G401 (cell line): ENCODE measurements at regions not wholly inside any gene's neighbourhood (a gene's known extent, or its start where the extent isn't known, plus 50 kb on each side); places are given as distances from the start of the nearest gene placed in this dataset.
"Not testable (repeated sequence)": the region's sequence is repeated elsewhere in the genome, so short reads cannot be mapped to it uniquely, and the experiment has no call there.

ENCODE experiments used
- DNase-seq: peaks from one replicate; pipeline ENCODE4 v3.0.0-alpha.2; 2015; ENCODE audit warnings: low spot score
- in situ Hi-C: cut with HindIII; loops from 2 replicates; pipeline ENCODE4 v1.10.0; 2016; ENCODE audit warnings: low sequenced_read_pairs, mixed read lengths

DNA sequence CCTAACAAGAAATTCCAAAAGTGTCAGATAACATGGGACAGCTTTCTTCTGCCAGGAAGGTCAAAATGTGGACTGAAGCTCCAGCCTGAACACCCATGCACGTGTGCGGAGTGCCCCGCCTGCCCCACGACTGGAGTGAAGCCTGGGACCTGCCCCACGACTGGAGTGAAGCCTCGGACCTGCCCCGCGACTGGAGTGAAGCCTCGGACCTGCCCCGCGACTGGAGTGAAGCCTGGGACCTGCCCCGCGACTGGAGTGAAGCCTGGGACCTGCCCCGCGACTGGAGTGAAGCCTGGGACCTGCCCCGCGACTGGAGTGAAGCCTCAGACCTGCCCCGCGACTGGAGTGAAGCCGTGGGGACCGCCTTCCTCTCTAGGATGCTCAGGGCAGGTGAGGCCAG lies 61.4 kb upstream of the ACTRT2 start:
- in situ Hi-C loops, DNase-seq: not testable (repeated sequence)

DNA sequence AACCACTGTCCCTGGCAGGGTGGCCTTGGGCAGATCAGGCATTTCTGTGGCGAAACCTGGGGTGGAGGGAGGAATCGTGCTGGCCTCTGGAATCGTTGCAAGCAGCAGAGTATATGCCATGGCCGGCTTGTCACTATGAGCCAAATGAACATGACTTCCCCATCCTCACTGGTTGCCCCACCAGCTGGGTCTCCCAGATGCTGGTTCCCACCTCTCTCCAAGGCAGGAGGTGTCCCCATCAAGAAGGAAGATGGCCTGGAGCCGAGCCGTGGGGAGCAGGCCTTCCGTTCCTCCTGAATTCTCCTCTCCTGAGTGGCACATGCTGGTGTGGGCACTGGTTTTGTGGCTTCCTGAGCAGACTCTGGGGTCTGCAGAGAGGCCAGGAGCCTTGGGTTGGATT lies 60.2 kb upstream of the ACTRT2 start:
- in situ Hi-C loops = no loop called here
- DNase-seq = no peak

DNA sequence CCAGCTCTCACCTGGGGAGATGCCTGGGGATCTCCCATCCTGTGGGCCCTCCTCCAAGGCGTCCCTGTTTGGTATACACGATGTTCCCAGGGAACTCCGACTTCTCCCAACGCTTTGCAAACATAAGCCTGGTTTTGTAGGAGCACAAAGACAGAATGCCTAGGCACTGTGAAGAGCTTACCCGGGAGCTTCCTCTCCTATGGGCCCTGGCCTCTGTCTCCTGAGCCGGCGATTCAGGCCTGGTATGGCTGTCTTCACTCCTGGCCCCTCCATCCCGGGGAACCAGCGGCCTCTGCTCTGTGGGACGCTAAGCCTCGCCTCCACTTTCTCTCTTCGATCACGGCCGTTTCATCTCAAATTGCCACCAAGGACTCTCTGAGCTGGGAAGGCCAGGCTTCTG lies 59.6 kb upstream of the ACTRT2 start:
- in situ Hi-C loops = no loop called here
- no peak for DNase-seq

DNA sequence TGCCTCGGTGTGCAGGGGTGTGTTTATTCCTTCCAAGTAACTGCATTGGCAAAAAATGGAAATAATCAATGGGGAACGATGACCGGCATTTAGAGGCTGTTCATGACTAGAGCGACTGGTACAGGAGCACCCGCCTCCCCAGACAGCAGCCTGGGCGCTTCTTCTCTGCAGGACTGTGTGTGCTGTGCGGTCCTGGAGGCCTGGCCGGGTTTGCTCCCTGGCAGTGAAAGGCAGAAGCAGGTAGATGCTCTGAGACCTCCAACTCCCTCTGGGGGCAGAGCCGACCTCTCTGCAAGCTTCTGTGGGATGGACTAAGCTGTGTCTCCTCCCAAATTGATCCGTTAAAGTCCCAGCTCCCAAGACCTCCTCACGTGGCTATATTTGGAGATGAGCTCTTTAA lies 59.2 kb upstream of the ACTRT2 start:
- in situ Hi-C loops = no loop called here
- DNase-seq = no peak

DNA sequence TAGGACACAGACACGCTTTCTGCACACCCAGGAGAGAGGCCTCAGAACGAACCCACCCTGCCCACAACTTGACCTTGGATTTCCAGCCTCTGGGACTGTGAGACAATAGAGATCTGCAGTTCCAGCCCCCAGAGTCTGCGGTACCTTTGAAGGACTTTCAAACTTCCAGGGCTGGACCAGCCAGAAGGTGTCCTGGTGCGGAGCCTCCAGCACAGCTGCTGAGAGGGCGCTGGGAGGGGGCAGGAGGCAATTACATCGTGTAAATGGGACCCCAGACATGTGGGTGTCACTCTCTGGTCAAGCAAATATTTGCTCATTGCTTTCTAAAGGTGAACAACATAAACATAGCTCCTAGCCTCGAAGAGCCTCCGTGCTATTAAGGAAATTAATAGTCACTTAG lies 58.7 kb upstream of the ACTRT2 start:
- in situ Hi-C loops = no loop called here
- no peak for DNase-seq

DNA sequence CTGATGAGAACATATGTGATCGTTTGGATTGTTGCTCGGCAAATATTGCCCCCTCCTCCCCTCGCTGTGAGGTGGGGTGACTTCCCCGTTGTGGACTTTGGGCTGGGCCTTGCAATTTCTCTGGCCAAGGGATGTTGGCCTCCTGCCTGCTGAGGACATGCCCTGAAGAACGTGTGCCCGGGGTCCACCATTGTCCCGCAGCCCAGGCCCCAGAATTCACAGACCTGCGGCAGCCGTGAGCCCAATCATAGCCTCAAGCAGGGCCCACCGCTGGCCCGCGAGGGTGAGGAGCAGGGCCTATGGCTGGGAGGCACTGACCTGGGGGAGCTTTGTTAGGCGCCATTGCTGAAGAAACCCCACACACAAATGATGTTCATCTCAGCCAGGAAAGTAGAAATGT lies 58.3 kb upstream of the ACTRT2 start:
- in situ Hi-C loops = no loop called here
- no peak for DNase-seq

DNA sequence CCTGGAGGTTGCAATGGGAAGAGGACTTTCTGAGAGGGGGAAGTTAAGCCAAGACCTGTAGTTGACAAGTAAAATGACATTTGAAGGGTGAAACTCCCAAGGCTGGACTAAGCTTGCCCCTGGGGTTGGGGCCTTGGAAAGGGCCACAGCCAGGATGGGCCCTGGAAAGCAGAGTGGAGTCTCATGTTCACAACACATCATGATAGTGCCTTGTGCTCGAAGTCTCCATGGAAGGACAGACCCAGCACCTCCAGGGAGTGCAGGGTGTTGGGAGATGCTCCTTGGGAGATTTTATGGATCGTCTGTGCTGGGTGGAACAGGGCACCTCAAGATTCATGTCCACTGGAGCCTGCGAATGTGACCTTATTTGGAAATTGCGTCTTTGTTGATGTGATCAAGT lies 55.6 kb upstream of the ACTRT2 start:
- no peak for DNase-seq
- in situ Hi-C loops = no loop called here

DNA sequence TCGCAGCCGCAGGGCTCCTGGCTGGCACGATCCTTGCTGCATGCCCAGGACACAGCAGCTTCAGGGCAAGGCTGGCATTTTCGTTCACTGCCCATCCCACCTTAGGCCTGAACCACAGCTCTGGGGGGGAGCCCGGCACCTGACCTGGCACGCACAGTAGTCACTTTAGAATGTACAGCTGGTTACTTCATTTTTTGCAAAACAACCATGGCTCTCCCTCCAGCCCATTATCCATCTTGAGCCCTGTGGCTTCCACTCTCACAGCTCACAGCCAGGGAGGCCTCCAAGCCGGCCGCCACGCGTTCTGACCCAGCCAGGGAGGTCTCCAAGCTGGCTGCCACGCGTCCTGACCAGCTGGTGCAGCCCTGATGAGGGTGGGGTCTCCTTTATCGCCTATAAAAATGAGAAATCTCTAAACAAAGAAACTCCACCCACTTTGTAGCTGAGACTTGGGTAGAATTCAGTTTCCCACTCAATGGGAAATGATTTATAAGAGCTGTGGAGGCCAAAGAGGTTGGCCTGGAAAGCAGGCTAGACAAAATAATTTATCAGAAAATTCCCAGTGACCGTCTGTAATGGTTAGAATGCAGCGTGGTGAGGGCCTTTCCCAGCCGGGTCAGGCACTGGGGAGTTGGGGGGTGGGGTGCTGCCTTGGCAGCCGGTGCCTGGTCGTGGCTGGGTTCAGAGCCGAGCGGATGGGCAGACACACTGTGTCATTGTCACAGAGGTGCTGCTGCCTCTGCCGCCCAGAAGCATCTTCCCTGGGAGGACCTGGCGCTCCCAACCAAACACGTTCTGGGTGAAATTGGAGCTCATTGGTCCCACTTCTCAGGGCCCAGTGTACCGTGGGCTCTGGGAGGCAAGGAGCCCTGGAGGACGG lies 54.6 kb upstream of the ACTRT2 start:
- in situ Hi-C loops = no loop called here
- no peak for DNase-seq

DNA sequence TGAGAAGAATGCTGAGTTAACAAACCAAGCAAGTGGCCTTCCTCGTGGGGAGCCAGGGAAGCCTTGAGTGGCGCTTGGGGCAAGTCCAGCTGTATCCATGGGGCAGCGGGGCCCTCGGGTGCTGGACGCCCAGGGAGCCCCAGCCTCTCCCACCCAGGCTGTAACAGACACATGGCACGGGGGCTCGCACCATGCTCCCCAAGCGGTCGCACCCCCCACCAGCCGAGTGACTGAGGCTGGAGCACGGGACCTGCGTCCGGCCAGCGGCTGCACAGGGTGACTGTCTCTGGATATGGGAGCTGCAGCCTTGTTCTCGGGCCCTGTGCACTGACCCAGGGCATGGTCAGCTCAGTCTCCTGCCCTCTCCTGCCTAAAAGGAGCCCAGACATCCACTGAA lies 53.9 kb upstream of the ACTRT2 start:
- no peak for DNase-seq
- in situ Hi-C loops = no loop called here

DNA sequence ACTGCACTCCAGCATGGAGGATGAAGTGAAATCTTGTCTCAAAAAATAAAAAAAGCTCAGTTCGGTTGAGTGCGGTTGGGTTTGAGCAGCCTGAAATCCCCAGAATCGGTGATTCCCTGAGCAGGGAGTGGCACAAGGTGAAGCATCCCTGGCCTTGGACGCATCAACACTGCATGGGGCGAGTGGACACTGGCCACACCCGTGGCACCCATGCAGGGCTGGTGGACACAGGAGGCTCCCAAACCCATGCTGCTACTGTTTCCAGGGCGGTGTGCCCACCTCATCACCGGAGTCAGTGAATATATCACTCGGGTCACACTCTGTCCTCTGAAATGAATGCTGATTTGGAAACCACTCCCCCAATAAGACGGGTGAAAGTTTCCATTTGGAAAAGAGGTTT lies 53.4 kb upstream of the ACTRT2 start:
- in situ Hi-C loops = no loop called here
- DNase-seq = no peak

DNA sequence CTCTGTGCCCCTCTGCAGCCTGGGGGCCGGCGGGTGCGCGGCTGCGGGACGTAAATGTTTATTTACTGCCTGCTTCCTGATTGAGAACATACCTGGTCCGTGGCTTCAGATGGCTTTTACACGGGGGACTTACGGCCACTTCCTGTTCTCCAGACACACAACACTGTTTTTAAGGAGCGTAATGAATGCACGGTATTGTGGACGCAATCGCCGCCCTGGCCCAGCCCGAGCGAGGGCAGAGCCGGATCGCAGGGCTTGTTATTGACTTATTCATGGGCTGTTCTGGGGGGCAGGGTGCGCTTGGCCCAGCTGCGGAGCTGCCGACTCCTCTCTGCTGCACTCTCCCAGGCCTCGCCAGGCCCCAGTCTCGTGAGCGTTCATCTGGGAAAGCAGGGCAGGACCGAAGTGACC lies 52.8 kb upstream of the ACTRT2 start:
- in situ Hi-C loops = no loop called here
- no peak for DNase-seq

DNA sequence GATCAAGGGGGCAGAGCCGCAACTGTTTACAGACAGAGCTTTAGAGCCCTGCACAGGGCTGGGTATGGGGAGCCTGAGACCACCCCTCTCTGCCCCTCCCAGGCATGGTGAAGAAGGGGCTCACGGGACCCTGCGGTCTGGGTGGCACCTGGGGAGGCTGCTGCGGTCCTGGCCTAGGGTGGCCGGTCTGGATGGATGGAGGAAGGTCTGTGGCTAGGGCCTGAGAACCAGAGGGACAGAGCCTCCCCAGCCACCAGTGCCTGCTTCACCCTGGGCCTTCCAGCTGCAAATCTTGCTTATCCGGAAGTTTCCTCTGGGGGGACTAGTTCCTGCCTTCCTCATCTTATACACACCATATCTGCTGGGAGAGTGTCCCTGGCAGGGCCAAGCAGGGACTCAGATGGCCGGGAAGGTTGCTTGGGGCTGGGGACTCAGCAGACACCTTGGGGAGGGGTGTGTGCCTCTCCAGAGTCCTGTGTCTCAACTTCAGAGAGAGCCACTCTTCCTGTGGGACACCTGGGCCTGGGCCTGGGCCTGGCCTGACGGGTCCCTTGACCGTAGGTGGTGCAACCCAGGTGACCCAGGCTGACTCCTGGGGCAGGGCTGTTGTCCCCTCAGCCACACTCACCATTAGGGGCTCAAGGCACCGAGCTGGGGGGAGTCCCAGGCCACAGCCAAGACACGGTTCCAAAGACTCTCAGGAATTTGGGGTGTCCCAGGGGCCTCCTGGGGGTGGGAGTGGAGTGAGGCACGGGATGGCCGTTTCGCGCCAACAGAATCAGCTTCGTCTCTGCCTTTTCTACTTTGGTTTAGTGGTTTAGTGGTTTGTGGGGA lies 52.0 kb upstream of the ACTRT2 start:
- in situ Hi-C loops = no loop called here

DNA sequence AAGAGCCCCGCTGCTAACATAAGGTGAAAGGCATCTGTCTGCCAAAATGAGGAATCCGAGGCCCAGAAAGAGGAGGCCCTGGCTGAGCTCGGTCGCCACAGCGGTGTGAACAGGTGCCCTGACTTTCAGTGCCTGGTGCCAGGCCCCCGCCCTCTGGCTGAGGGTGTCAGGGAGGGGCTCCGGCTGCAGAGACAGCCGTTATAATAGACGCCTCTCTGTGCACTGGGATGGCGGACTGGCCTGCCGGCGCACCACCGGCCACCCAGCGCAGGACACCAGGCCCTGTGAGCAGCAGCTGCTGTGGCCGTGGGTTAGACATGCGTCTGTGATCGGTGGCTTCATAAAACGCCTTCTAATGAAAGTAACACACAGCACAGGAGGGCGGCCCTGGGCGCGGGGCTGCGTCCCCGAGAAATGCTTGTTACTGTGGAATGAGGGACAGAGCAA lies 51.4 kb upstream of the ACTRT2 start:
- in situ Hi-C loops = no loop called here
- no peak for DNase-seq

More for the DNA sequence above, 52.0 kb upstream of the ACTRT2 start:
- no peak for DNase-seq

DNA sequence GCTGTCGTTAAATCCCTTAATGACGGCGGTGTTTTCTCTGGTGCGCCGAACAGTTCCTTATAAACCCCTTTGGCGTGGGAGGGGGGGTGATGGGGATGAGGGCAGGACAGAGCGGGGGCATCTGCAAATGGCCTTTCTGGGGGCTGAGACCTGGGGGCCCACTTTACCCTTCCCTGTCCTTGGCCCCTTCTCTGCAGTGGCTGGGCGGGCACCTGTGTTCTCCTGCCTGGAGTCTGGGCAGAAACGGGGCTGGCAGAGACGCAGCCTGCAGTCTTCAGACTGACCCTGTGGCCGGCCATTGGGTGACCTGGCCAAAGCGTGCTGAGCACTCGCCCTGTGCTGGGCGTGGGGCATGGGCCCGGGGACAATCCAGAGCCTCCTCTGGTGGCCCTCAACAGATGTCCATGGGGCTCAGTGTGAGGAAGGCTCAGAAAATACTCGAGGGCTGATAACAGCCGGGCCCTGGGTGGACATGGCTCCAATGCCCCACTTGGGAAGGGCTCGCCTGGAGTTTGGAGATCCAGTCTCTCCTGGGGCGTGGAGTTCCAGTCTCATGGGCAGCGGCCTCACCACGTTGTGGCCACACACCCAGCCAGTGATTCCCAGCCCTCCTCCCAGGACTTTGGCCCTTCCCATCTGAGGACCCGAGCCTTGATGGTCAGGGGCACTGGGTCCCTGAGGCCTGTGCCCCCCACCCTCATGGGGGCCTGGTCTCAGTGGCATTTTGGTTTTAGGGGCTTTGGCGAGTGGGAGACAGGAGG lies 50.8 kb upstream of the ACTRT2 start:
- in situ Hi-C loops = no loop called here
- DNase-seq = no peak

DNA sequence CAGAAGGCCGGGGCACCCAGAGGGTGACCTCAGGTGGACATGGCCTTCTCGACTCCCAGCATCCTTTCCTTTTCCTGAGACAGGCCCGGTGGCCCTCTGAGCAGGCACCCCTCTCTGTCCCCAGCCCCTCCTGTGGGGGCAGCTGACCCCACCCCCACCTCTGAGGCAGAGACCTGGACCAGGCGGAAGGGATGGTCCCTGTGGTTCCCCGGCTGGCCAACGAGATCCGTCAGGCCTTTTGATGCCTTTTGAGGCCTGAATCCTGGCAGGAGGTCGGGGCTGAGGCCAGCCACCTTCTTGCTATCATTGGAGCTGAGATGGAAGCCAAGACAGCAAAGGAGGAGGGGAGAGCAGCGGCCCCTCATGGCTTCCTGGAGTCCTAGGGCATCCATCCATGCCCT lies 50.2 kb upstream of the ACTRT2 start:
- in situ Hi-C loops = no loop called here
- DNase-seq = no peak
